ENCODE measurements at regions not wholly inside any gene's neighbourhood (a gene's known extent, or its start where the extent isn't known, plus 50 kb on each side); places are given as distances from the start of the nearest gene placed in this dataset.
"Not testable (repeated sequence)": the region's sequence is repeated elsewhere in the genome, so short reads cannot be mapped to it uniquely, and the experiment has no call there.

DNA sequence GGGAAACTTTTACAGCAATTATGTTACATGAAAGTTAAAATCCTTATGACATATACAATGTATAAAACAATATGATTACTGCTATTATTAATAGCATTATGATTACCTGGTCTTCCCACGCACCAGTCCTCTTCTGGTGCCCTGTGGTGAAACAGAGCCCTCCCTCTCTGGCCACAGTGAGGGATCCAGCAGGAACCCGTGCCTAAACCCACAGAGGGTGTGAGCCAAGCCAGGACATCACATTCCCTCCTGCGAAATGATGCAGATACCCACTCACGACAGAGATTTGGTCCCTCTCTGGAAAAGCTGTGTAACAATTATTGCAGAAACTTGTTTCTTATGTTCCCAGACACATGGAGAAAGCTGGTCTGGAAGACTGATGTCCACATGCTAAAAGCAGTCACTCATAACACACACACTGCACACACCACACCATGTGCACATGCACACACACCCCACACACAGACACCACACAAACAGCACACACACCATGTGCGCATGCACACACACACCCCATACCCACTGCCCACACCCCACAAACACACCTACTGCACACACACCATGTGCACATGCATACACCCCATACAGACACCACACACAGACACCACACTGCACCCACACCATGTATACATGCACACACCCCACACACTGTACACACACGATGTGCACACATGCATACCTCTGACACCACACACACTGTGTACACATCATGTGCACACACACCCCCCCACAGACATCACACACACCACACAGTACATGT, 1462.2 kb downstream of the FOXD4L5 start:
- ATAC-seq; H3K9ac ChIP-seq (ENCODE audit: low read length); H3K4me2 ChIP-seq (ENCODE audit: low read length); H2AFZ ChIP-seq (ENCODE audit: low read length); H3K4me3 ChIP-seq (ENCODE audit: low read length); H4K20me1 ChIP-seq (ENCODE audit: low read length); H3K36me3 ChIP-seq (ENCODE audit: low read depth, low read length); intact Hi-C loops (cut with micrococcal nuclease); H3K27me3 ChIP-seq (ENCODE audit: low read length); H3K27ac ChIP-seq (ENCODE audit: low read length); BruUV-seq (replicated peaks); H3F3A ChIP-seq (ENCODE audit: low read length, unreplicated experiment); CTCF ChIA-PET; H3K9me3 ChIP-seq (ENCODE audit: low read length); DNase-seq; H3K9me2 ChIP-seq (replicated peaks; ENCODE audit: low read length); POLR2A ChIA-PET (ENCODE audit: unreplicated experiment); H3K79me2 ChIP-seq (ENCODE audit: low read length); H3K4me1 ChIP-seq (ENCODE audit: insufficient read depth, low read length): not testable (repeated sequence)

- H3K4me3 ChIP-seq (ENCODE audit: low read length); H4K20me1 ChIP-seq (ENCODE audit: low read length); H3K4me2 ChIP-seq (ENCODE audit: low read length); H3K9ac ChIP-seq (ENCODE audit: low read length); ATAC-seq; POLR2A ChIA-PET (ENCODE audit: unreplicated experiment); H3K9me3 ChIP-seq (ENCODE audit: low read length); DNase-seq; BruUV-seq (replicated peaks); CTCF ChIA-PET; H3F3A ChIP-seq (ENCODE audit: low read length, unreplicated experiment); H3K9me2 ChIP-seq (replicated peaks; ENCODE audit: low read length); H2AFZ ChIP-seq (ENCODE audit: low read length); H3K27me3 ChIP-seq (ENCODE audit: low read length); H3K79me2 ChIP-seq (ENCODE audit: low read length); intact Hi-C loops (cut with micrococcal nuclease); H3K36me3 ChIP-seq (ENCODE audit: low read depth, low read length); H3K27ac ChIP-seq (ENCODE audit: low read length); H3K4me1 ChIP-seq (ENCODE audit: insufficient read depth, low read length): not testable (repeated sequence)
These were observed 1463.7 kb downstream of the FOXD4L5 start for GRCh38 chr9:63821293-63821692.

- POLR2A ChIA-PET (ENCODE audit: unreplicated experiment); H3K36me3 ChIP-seq (ENCODE audit: low read depth, low read length); H3K27me3 ChIP-seq (ENCODE audit: low read length); H3K4me3 ChIP-seq (ENCODE audit: low read length); H3F3A ChIP-seq (ENCODE audit: low read length, unreplicated experiment); H3K79me2 ChIP-seq (ENCODE audit: low read length); intact Hi-C loops (cut with micrococcal nuclease); H3K9ac ChIP-seq (ENCODE audit: low read length); CTCF ChIA-PET; H4K20me1 ChIP-seq (ENCODE audit: low read length); H3K27ac ChIP-seq (ENCODE audit: low read length); BruUV-seq (replicated peaks); ATAC-seq; H3K4me1 ChIP-seq (ENCODE audit: insufficient read depth, low read length); H2AFZ ChIP-seq (ENCODE audit: low read length); DNase-seq; H3K9me3 ChIP-seq (ENCODE audit: low read length); H3K9me2 ChIP-seq (replicated peaks; ENCODE audit: low read length); H3K4me2 ChIP-seq (ENCODE audit: low read length): not testable (repeated sequence)
These were observed 1464.1 kb downstream of the FOXD4L5 start for GRCh38 chr9:63820882-63821281.

GRCh38 chr9:63820383-63820782, 1464.6 kb downstream of the FOXD4L5 start:
- DNase-seq; H3K4me1 ChIP-seq (ENCODE audit: insufficient read depth, low read length); H3K27me3 ChIP-seq (ENCODE audit: low read length); H3K9me2 ChIP-seq (replicated peaks; ENCODE audit: low read length); CTCF ChIA-PET; H4K20me1 ChIP-seq (ENCODE audit: low read length); H3K9me3 ChIP-seq (ENCODE audit: low read length); H3K27ac ChIP-seq (ENCODE audit: low read length); H3K9ac ChIP-seq (ENCODE audit: low read length); H3K4me2 ChIP-seq (ENCODE audit: low read length); POLR2A ChIA-PET (ENCODE audit: unreplicated experiment); H2AFZ ChIP-seq (ENCODE audit: low read length); H3K36me3 ChIP-seq (ENCODE audit: low read depth, low read length); H3K79me2 ChIP-seq (ENCODE audit: low read length); H3K4me3 ChIP-seq (ENCODE audit: low read length); ATAC-seq; H3F3A ChIP-seq (ENCODE audit: low read length, unreplicated experiment); intact Hi-C loops (cut with micrococcal nuclease); BruUV-seq (replicated peaks): not testable (repeated sequence)

Measured in PC-3 (cell line).